Renal cortical epithelial cell (primary cell): ENCODE measurements at regions not wholly inside any gene's neighbourhood (a gene's known extent, or its start where the extent isn't known, plus 50 kb on each side); places are given as distances from the start of the nearest gene placed in this dataset.

ENCODE experiments used
- DNase-seq: peaks from one replicate; pipeline ENCODE4 v3.0.0-alpha.2; 2011; ENCODE audit warnings: low read depth

- peak; percentile 82 for DNase-seq
Measured at GRCh38 chr2:134119713-134120405, 134.0 kb upstream of the MGAT5 start.

GRCh38 chr2:134120406-134120732 lies 133.5 kb upstream of the MGAT5 start:
- no peak for DNase-seq

- DNase-seq: no peak
Measured at GRCh38 chr2:134120733-134121630, 132.9 kb upstream of the MGAT5 start.

- no peak for DNase-seq
Measured at GRCh38 chr2:134122610-134123009, 131.3 kb upstream of the MGAT5 start.

GRCh38 chr2:134123332-134123731 lies 130.5 kb upstream of the MGAT5 start:
- DNase-seq: no peak

- DNase-seq: no peak
Measured at GRCh38 chr2:134124047-134124753, 129.7 kb upstream of the MGAT5 start.

- no peak for DNase-seq
Measured at GRCh38 chr2:134127496-134127895, 126.4 kb upstream of the MGAT5 start.

- DNase-seq: no peak
Measured at GRCh38 chr2:134128746-134129145, 125.1 kb upstream of the MGAT5 start.

- DNase-seq: no peak
Measured at GRCh38 chr2:134129900-134130537, 123.9 kb upstream of the MGAT5 start.

GRCh38 chr2:134131681-134132489 lies 122.0 kb upstream of the MGAT5 start:
- DNase-seq: no peak

GRCh38 chr2:134132490-134132857 lies 121.4 kb upstream of the MGAT5 start:
- DNase-seq: no peak

GRCh38 chr2:134133622-134134312 lies 120.1 kb upstream of the MGAT5 start:
- DNase-seq: no peak

- DNase-seq: no peak
Measured at GRCh38 chr2:134134313-134134706, 119.6 kb upstream of the MGAT5 start.

- no peak for DNase-seq
Measured at GRCh38 chr2:134134827-134135226, 119.0 kb upstream of the MGAT5 start.

GRCh38 chr2:134135793-134136192 lies 118.1 kb upstream of the MGAT5 start:
- no peak for DNase-seq

GRCh38 chr2:134136731-134137130 lies 117.1 kb upstream of the MGAT5 start:
- no peak for DNase-seq

GRCh38 chr2:134137182-134137611 lies 116.7 kb upstream of the MGAT5 start:
- DNase-seq: peak; percentile 71

- no peak for DNase-seq
Measured at GRCh38 chr2:134138115-134138514, 115.8 kb upstream of the MGAT5 start.

- DNase-seq: no peak
Measured at GRCh38 chr2:134139611-134140010, 114.3 kb upstream of the MGAT5 start.

- no peak for DNase-seq
Measured at GRCh38 chr2:134140251-134140661, 113.6 kb upstream of the MGAT5 start.
